GM19023 (cell line): ENCODE measurements at regions not wholly inside any gene's neighbourhood (a gene's known extent, or its start where the extent isn't known, plus 50 kb on each side); places are given as distances from the start of the nearest gene placed in this dataset.

Experiments
- ATAC-seq: cut with Tn5 transposase; IDR thresholded peaks from one replicate; pipeline ENCODE4 v1.9.1; 2021; ENCODE audit warnings: mild to moderate bottlenecking, moderate library complexity; ENCODE audit not compliant: unreplicated experiment

DNA sequence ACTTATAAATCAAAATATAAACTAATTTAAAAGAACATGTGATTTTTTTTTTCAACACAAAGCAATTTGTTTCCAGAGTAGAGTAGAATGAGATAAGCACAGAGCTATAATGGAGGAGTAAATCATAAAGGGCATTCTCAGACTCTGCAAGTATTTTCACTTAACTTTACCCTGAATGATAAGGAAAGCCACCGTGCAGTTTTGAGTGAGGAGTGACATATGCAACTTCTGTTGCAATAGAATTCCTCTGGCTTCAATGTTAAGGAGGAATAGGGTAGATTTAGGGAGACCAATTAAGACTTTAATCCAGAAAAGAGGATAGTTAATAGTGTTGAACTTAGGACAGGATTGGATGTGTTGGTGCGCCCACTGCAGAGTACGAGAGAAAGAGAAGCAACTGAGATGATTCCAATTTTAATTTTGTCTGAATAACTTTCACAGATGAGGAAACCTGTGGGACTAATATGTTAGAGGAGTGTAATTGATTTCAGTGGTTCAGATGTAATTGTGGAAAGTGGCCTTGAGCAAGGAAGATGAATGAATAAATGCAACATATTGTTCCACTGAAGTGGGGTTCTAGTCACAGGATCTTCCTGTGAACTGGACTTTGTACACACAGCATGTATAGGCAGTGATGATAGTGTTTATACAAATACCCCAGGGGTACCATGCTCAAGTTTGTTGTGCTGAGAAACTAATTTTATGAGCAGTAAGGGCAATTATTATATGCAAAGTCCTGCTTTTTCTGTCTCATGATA lies 255.5 kb upstream of the ANO3 start:
- ATAC-seq: no peak

DNA sequence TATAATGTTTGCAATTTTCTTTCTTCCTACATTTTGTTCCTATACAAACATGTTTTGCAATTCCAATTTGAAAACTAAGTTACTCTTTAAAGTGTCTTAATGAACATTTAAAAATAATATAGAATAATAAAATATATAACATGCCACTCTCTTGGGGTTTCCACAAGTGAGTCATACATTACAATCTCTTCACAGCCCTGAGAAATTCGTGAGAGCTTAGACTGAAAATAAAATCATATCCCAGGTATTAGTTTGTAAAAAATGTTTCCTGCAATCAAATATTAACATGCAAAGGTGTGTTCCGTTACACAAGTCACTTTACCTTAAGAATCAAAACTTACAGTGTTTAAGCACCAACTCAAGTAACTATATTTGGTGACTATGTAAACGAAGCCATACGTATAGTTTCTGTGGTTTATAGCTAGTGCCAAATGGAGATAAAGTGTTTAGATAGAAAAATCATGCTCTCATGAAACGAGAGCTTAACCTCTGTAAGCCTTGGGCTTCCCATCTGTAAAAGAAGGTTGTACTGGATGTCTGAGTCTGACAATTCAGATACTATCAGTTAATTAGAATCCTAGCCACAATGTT lies 253.6 kb upstream of the ANO3 start:
- ATAC-seq: no peak

DNA sequence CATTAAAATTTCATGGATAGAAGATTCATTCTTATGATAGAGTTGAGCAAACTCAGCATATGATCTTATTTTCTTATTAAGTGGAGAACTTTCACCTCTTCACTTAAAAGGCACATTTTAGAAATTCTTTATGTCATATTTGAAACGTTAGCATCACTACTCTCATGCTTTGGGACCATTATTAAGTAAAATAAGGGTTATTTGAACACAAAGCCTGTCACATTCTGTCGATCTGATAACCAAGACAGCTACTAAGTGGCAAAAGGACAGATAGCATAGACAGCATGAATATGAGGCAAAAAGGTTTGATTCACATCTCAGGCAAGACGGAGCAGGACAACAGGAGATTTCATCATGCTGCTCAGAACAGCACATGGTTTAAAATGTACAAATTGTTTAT lies 247.6 kb upstream of the ANO3 start:
- no peak for ATAC-seq

DNA sequence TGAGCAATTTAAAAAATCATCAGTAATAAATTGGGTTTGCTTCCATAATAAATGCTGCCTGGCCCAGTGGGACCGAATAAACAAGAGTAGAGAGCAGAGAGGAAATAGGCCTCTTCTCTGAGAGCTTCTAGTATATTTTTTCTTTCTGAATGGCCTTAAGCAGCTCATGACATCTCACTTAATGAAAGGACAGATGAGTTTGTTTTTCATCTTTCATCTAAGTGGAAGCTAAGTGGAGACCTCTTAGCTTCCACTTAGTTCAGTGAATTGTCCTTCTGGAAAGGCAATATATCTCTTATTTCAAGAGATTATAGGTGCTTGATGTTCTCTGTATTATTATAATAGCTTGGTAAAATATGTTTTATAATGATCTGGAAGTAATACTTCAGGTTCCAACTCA lies 245.9 kb upstream of the ANO3 start:
- no peak for ATAC-seq

DNA sequence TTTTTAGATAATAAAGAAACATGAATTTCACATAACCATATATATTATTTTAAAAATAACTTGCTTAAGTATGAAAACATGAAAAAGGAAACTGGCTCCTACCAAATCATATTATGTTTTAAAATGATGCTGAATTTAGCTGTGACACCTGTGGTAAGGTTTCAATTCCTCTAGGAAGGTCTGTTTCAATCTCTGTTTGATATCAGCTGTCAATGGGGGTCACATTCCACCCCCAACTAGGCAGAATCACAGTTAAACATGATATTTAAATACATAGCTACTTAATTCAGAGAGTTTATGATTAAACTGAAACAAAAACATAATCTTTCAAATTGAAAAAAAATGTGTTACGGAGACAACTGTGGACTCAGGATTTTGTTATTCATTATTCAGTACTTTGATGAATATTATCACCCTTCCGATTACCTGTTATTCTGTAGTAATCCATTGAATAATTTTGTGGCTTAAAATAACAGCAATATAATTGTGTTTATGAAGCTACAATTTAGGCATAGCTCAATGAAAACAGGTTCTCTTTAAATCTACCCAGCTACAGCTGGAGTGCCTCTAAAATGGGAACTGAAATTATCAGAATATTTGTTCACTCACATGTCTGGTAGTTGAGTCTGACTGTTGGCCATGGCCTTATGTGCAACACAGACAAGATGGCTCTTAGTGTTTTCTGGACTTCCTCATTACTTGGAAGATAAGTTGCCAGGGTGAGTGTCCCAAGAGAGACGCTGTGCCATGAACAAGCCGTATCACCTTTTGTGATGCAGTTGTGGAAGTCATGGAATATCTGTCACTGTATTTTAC lies 244.6 kb upstream of the ANO3 start:
- ATAC-seq: peak; percentile 96

DNA sequence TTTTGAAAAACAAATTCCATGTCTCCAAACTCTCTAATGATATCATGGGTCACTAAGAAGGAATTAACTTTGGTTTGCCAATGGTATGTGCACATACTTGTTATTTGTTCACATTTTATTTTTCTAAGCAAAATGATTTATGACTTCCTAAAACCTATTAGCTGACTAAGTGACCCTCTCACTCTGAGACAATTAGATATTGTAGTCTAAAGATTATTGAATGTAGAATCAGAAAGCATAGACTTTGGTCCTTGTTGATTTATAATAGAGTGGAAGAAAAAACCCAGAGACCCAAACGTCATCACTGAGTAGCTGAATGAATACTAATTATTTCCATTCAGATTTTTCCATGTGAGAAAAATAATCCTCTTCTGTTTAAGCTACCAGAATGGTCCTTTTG lies 243.5 kb upstream of the ANO3 start:
- no peak for ATAC-seq

DNA sequence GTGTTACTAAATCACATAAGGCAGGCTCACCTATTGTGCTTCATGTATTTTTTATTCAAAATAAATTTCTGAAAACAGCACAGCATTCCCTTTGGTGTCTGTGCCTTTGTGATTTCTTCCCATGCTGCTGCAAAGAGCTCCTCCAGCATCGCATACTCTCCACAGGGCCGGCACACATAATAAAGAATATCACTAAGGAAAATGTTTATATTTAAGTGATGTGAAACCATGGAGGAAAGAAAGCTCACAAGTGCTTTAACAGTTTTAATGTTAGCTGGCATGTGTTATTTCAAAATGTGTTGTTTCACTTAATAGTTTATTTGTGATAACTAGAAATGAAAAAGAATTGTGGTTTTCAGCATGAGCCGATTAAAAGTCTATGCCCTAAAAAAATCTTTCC lies 241.3 kb upstream of the ANO3 start:
- no peak for ATAC-seq

DNA sequence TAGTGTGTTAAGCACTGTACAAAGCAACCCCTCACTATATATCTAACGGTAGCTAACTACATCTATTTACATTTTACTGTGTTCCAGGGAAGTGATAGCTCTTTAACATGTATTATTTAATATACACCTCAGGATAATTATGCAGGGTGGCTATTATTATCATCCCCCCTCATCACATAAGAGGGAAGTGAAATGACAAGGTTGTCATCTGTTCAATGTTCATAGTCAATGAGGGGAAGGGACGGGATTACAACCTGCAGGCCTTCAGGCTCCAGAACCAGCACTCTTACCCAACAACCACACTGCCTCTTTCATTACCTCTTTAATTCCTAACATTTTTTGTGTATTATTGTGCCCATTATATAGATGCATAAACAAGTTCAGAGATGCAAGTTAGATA lies 238.7 kb upstream of the ANO3 start:
- no peak for ATAC-seq

DNA sequence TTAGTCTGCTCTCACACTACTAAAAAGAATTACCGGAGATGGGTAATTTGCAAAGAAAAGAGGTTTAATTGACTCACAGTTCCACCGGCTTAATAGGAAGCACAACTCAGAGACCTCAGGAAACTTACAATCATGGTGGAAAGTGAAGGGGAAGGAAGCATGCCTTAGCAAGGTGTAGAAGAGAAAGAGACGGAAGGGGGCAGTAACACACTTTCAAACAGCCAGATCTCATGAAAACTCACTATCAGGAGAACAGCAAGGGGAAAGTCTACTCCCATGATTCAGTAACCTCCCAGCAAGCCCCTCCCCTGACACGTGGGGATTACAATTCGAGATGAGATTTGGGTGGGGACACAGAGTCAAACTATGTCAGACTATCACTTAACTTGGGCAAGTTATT lies 236.6 kb upstream of the ANO3 start:
- ATAC-seq: no peak

DNA sequence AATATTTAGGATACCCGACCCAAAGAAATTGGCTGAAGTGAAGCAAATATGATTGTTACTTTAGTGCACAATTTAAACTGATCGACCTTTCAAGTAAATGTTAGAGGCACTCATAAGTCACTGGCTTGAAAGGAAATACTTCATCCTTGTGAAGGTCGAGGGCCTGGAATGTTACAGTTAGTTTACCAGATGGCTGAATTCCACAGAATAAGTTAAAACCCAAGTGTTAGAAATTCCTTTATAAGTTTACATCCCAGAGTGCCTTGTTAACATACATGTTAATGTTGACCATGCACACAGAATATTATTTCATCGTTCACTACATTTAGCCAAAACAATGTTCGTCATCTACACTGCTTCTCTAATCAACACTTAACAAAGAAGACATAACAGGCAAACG lies 235.5 kb upstream of the ANO3 start:
- no peak for ATAC-seq

DNA sequence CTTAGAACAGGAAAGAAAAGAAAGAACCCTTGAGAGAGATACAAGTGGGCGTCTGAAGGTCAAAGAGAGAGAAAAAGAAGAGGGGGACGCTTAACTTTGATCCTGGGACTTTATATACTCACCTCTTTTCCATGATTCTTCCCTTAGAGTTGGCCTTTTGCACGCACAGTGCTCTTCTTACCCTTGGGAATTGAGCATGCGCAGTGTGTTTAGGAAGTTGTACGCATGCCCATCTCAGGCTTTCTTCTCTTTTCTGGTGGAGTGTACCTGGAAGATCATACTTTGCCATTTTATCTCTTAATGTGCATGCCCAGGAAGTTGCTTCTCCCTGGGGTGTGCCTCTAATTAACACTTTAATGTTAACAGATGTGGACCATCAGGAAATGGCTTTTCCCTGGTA lies 229.6 kb upstream of the ANO3 start:
- no peak for ATAC-seq

DNA sequence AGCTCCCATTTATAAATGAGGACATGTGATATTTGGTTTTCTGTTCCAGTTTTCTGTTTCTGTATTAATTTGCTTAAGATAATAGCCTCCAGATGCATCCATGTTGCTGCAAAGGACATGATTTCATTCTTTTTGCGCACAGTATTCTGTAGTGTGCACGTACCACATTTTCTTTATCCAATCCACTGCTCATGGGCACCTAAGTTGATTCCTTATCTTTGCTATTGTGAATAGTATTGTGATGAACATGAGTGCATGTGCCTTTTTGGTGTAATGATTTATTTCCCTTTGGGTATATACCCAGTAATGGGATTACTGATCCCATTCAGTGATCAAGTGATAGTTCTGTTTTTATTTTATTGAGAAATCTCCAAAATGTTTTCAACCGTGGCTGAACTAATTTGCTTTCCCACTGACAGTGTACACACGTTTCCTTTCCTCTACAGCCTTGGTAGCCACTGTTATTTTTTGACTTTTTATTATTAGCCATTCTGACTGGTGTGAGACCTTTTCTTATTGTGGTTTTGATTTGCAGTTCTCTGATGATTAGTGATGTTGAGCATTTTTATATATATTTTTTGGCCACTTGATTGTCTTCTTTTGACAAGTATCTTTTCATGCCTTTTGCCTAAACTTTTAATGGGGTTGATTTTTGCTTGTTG lies 226.0 kb upstream of the ANO3 start:
- no peak for ATAC-seq

DNA sequence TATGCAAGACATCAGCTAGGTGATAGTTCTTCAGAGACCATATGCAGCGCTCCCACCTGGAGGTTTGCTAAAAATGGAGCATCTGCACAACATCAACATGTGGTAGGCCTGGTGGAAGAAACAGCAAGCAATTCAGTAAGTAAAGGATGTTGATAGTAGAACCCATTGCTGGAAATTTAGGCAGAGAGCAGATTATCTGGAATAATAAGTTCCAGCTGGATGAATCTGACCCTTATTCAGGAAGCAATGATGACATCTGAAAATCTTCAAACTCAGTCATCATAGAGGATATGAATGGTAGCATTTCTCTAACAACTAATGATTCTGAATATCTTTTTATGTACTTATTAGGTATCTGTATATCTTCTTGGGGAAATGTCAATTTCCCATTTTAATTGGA lies 225.2 kb upstream of the ANO3 start:
- ATAC-seq: no peak

DNA sequence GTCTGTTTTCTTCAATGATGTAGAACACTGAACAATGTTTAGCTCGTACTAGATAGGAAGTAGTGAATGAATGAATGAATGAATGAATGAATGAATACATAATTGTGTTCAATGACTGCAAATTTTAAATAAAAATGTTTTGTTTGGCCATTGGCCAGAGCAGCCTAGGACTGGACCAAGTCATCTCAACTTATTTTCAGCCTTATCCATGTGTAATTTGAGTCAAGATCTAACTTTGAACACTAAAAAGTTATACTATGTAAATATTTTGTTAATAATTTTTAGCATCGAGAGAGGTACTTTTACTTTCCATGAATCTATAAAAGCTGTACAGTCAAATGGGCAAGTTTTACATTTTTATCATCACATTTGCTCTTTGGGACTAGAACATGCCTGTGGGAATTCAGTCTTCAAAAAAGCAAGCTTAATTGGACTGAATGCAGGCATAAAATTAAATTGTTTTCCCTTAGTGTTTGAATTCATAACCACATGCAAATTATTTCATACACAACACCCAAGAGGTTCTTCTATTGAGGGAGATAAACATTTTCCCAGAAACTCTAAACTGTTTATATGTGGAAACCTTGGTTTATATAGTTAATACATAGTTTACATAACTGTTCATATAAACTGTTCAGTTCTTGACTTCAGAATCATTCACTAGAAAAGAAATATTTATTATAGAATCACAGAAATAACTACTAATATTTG lies 222.1 kb upstream of the ANO3 start:
- no peak for ATAC-seq

DNA sequence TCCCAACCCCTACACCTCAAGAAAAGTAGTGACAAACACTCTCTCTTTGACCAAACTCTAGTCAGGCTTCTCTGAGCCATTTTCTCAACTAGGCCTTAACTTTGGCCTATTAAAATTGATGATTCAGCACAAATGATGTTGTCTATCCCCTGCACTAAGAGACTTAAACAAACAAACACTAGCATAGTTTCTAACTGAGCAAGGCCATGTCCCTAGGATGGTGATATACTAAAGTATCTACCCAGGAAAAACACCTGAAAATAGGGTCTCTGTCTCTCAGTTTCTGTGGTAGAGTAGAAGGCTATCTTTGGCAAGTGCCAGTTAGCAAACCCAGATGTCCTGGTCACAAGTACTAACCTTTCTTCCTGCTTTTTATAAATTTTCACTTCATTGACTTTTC lies 219.7 kb upstream of the ANO3 start:
- no peak for ATAC-seq

DNA sequence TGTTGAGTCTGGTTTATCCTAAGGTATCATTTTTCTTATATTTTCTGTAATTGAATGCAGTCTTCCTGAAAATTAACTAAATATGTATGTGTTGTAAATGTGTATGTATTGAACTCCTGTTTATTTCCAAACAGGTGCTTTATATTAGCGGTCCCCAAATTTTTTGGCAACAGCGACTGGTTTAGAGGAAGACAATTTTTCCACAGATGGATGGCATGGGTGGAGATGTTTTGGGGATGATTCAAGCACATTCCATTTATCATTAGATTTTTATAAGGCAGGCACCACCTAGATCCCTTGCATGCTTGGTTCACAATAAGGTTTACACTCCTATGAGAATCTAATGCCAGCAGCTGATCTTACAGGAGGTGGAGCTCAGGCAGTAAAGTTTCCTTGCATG lies 210.5 kb upstream of the ANO3 start:
- ATAC-seq: no peak

DNA sequence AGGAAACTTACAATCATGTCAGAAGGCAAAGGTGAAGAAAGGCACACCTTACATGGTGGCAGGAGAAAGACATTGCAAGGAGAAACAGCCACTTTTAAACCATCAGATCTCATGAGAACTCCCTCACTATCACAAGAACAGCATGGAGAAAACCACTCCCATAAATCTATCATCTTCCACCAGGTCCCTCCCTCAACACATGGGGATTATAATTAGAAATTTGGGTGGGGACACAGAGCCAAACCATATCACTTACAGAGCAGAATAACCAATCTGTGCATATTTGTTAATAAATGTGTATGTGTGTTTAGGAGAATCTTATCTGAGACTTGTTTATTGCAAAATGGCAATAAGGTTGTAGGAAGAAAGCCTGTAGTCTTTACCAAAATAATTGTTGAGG lies 205.2 kb upstream of the ANO3 start:
- ATAC-seq: no peak

DNA sequence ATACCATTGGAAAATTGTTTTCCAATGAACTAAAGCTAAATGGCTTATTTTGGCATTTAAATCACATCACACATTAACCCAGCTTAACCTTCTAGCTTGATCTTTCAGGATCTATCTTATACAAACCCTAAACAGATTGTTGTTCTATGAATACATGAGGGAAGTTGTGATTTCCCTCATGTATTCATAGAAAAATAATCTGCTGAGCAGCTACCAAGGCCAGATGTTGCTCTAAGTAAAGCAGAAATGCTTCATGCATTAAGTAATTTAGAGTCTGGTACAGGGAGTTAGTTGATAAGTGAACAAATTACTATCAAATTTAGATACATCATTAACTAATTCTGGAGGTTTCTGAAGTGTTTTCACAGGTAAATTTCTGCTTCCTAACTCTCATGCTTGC lies 204.6 kb upstream of the ANO3 start:
- no peak for ATAC-seq

DNA sequence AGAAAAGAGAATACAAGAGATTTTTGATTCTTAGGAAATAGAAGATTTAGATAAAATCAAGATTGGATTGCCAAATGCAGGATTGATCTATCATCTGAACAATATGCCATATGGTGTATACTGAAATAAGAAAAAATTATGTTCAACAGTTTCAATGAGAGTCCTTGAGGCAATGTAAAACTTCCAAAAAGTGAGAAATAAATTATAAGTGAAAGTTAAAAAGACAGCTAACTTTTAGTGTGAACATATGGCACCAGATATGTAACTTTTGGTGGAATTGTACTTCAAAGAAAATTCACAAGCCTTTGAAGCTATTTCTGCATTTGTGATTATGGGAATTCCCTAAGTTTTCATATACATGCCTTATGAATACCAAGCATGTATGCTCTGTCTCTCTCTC lies 200.5 kb upstream of the ANO3 start:
- ATAC-seq: no peak

DNA sequence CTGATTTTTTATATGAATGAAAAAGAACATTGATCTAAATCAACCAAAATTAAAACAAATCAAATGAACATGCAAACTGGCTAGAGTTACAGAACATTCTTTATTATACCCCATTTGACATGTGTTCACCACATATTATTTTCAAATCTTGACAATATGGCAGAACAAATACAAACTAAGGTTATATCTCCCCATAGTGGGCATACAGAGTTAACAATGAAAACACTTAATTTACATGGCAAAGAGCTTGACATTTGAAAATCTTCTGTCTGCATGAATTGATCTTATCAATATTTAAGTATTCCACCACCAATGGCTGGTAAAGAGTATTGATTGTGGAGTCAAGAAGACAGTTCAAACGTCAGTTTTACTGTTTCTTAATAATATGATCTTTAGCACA lies 197.9 kb upstream of the ANO3 start:
- ATAC-seq: no peak
